ENCODE measurements at regions not wholly inside any gene's neighbourhood (a gene's known extent, or its start where the extent isn't known, plus 50 kb on each side); places are given as distances from the start of the nearest gene placed in this dataset.

GRCh38 chr4:148693913-148694649 is 251.9 kb upstream of the NR3C2 start:
- Histone ChIP-seq H4K20me1 (replicated peaks in 1 of 2; ENCODE audit: control insufficient read depth in 1 of 2, insufficient read depth in 2 of 2, low read length in 2 of 2) (no peaks in the 10 kb centered on the region), H2BK5ac (ENCODE audit: low read depth, low read length) (no peak overlapping the region), H2BK20ac (ENCODE audit: low read length) (no peak overlapping the region), H3K9me3 (ENCODE audit: insufficient read depth in 2 of 2, low read depth in 1 of 2, low read length in 1 of 2) (no peaks in the 10 kb centered on the region), H4K8ac (ENCODE audit: extremely low read depth, insufficient read depth, low read length) (no peak overlapping the region), H3K18ac (ENCODE audit: extremely low read depth, low read length) (no peak overlapping the region), H3K23ac (ENCODE audit: insufficient read length) (no peak overlapping the region), H4K91ac (replicated peaks; ENCODE audit: insufficient read length, low read length) (no peak overlapping the region), H3K9ac (replicated peaks in 1 of 4; ENCODE audit: extremely low read depth in 1 of 4, low read depth in 3 of 4, low read length in 3 of 4) (no peak overlapping the region), H3K79me2 (ENCODE audit: control insufficient read depth in 1 of 2, insufficient read depth in 2 of 2, low read length in 2 of 2) (no peaks in the 10 kb centered on the region), H3K4ac (replicated peaks; ENCODE audit: insufficient read length, low read depth, low read length) (no peak overlapping the region), H3K4me2 (ENCODE audit: insufficient read depth in 1 of 2, low read depth in 2 of 2, low read length in 2 of 2) (no peak overlapping the region), H3K27ac (ENCODE audit: low read depth, low read length) (no peak overlapping the region), H2BK12ac (ENCODE audit: low read depth, low read length) (no peak overlapping the region), H2AK5ac (ENCODE audit: low read depth, low read length) (no peak overlapping the region), H4K5ac (ENCODE audit: insufficient read length, low read depth, low read length) (no peak overlapping the region), H3K23me2 (ENCODE audit: low read depth, low read length) (no peaks in the 10 kb centered on the region), H3K27me3 (replicated peaks in 1 of 4; ENCODE audit: control insufficient read depth in 3 of 4, extremely low read depth in 1 of 4, insufficient read depth in 3 of 4, low read length in 3 of 4) (no peaks in the 10 kb centered on the region), H2AFZ (ENCODE audit: low read length) (no peak overlapping the region), H3K4me3 (ENCODE audit: extremely low read depth in 1 of 4, insufficient read depth in 2 of 4, low read depth in 3 of 4, low read length in 4 of 4) (no peak overlapping the region), H3K14ac (ENCODE audit: insufficient read length) (no peak overlapping the region), H3K79me1 (ENCODE audit: low read depth, low read length) (no peaks in the 10 kb centered on the region), H2BK120ac (replicated peaks; ENCODE audit: low read depth, low read length) (no peak overlapping the region), H3K56ac (replicated peaks; ENCODE audit: insufficient read length, low read depth, low read length) (no peak overlapping the region), H3K4me1 (replicated peaks in 1 of 4; ENCODE audit: control insufficient read depth in 3 of 4, insufficient read depth in 4 of 4, low read length in 3 of 4) (no peaks in the 10 kb centered on the region), H3K36me3 (ENCODE audit: control insufficient read depth in 2 of 4, insufficient read depth in 4 of 4, low read length in 3 of 4) (no peaks in the 10 kb centered on the region), H2BK15ac (ENCODE audit: low read length) (no peak overlapping the region)
- ChIA-PET POLR2A (ENCODE audit: partially characterized antibody) (no interaction called here), CTCF (ENCODE audit: partially characterized antibody) (interaction anchor here (1.1 kb wide), 1 partner anchor 10 kb away, joined by 4 read pairs; no protein-coding TSS in a partner anchor)
- TF ChIP-seq RAD21 (IDR thresholded peaks at IDR 0.05 in 1 of 2, conservative IDR thresholded peaks at IDR 0.05 in 1 of 2; ENCODE audit: low read depth in 2 of 2, low read length in 2 of 2) = no peak
- no peak for TF ChIP-seq CHD1 (IDR thresholded peaks at IDR 0.05; ENCODE audit: low read depth, low read length)
- FAIRE-seq (no peak), DNase-seq (ENCODE audit: low read depth in 1 of 2, low spot score in 2 of 2) (no peak)
- WGBS, 2 experiments (ENCODE audit: extremely low coverage in 1 of 2, insufficient coverage in 1 of 2, insufficient read length in 1 of 2, insufficient replicate concordance in 2 of 2, low coverage in 1 of 2, low lambda C conversion rate in 2 of 2, missing lambda C conversion rate in 1 of 2) = 100% methylated on average over 2 of the region's 2 CpGs; no CpG with 5 or more reads in 1 of the 2 experiments

Data from H1 (cell line).